ENCODE measurements at regions not wholly inside any gene's neighbourhood (a gene's known extent, or its start where the extent isn't known, plus 50 kb on each side); places are given as distances from the start of the nearest gene placed in this dataset.
"Not testable (repeated sequence)": the region's sequence is repeated elsewhere in the genome, so short reads cannot be mapped to it uniquely, and the experiment has no call there.

- H3K9me3 ChIP-seq (ENCODE audit: low read depth): no peaks in the 10 kb centered on the region
- TF ChIP-seq CTCF (IDR thresholded peaks at IDR 0.05; ENCODE audit: poor library complexity) (no peak), EZH2 (IDR thresholded peaks at IDR 0.05; ENCODE audit: borderline replicate concordance) (no peak), EZH2phosphoT487 (IDR thresholded peaks at IDR 0.05; ENCODE audit: low read depth, severe bottlenecking, unreplicated experiment) (no peak)
- H3K4me3 ChIP-seq: no peak overlapping the region
- no peaks in the 10 kb centered on the region for H3K4me1 ChIP-seq (ENCODE audit: insufficient read depth)
- no peaks in the 10 kb centered on the region for H4K20me1 ChIP-seq (ENCODE audit: insufficient read depth, poor library complexity, severe bottlenecking)
- H3K9me2 ChIP-seq (replicated peaks; ENCODE audit: insufficient read depth): no peaks in the 10 kb centered on the region
- H3K4me2 ChIP-seq: no peak overlapping the region
- no peak for DNase-seq (ENCODE audit: low spot score)
- H3K79me2 ChIP-seq: no peaks in the 10 kb centered on the region
- H2AFZ ChIP-seq: no peak overlapping the region
- no peaks in the 10 kb centered on the region for H3K36me3 ChIP-seq (replicated peaks; ENCODE audit: insufficient read depth, low read depth)
- H3K27ac ChIP-seq: no peak overlapping the region
- no peaks in the 10 kb centered on the region for H3K27me3 ChIP-seq
Measured at GRCh38 chr4:186861317-186861716, 137.7 kb upstream of the FAT1 start.

GRCh38 chr4:186871856-186872255, 148.2 kb upstream of the FAT1 start:
- Histone ChIP-seq H3K27me3 (no peaks in the 10 kb centered on the region), H4K20me1 (ENCODE audit: insufficient read depth, poor library complexity, severe bottlenecking) (no peaks in the 10 kb centered on the region), H3K79me2 (no peaks in the 10 kb centered on the region), H3K9me3 (ENCODE audit: low read depth) (no peaks in the 10 kb centered on the region), H3K4me2 (no peak overlapping the region), H3K9me2 (replicated peaks; ENCODE audit: insufficient read depth) (no peaks in the 10 kb centered on the region), H2AFZ (no peak overlapping the region), H3K4me3 (no peak overlapping the region), H3K4me1 (ENCODE audit: insufficient read depth) (no peaks in the 10 kb centered on the region), H3K36me3 (replicated peaks; ENCODE audit: insufficient read depth, low read depth) (no peaks in the 10 kb centered on the region), H3K27ac (no peak overlapping the region)
- TF ChIP-seq EZH2phosphoT487 (IDR thresholded peaks at IDR 0.05; ENCODE audit: low read depth, severe bottlenecking, unreplicated experiment): no peak
- TF ChIP-seq CTCF (IDR thresholded peaks at IDR 0.05; ENCODE audit: poor library complexity): no peak
- no peak for TF ChIP-seq EZH2 (IDR thresholded peaks at IDR 0.05; ENCODE audit: borderline replicate concordance)
- WGBS (ENCODE audit: low lambda C conversion rate, missing lambda C conversion rate): 96% methylated on average over 3 of the region's 3 CpGs
- no peak for DNase-seq (ENCODE audit: low spot score)

GRCh38 chr4:186873095-186873494, 149.4 kb upstream of the FAT1 start:
- not testable (repeated sequence) for H3K4me1 ChIP-seq (ENCODE audit: insufficient read depth); H3K36me3 ChIP-seq (replicated peaks; ENCODE audit: insufficient read depth, low read depth); H3K27me3 ChIP-seq; H3K9me3 ChIP-seq (ENCODE audit: low read depth); H3K4me3 ChIP-seq; H4K20me1 ChIP-seq (ENCODE audit: insufficient read depth, poor library complexity, severe bottlenecking); DNase-seq (ENCODE audit: low spot score); H3K79me2 ChIP-seq; H3K27ac ChIP-seq; H3K4me2 ChIP-seq; H2AFZ ChIP-seq; H3K9me2 ChIP-seq (replicated peaks; ENCODE audit: insufficient read depth)
- 85% methylated on average over 1 of the region's 1 CpG for WGBS (ENCODE audit: low lambda C conversion rate, missing lambda C conversion rate)

- Histone ChIP-seq H3K79me2 (no peaks in the 10 kb centered on the region), H4K20me1 (ENCODE audit: insufficient read depth, poor library complexity, severe bottlenecking) (no peaks in the 10 kb centered on the region), H3K27me3 (no peaks in the 10 kb centered on the region), H3K4me1 (ENCODE audit: insufficient read depth) (no peaks in the 10 kb centered on the region), H2AFZ (no peak overlapping the region), H3K9me3 (ENCODE audit: low read depth) (no peaks in the 10 kb centered on the region), H3K36me3 (replicated peaks; ENCODE audit: insufficient read depth, low read depth) (no peaks in the 10 kb centered on the region), H3K4me3 (no peak overlapping the region), H3K9me2 (replicated peaks; ENCODE audit: insufficient read depth) (no peaks in the 10 kb centered on the region), H3K4me2 (no peak overlapping the region), H3K27ac (no peak overlapping the region)
- WGBS (ENCODE audit: low lambda C conversion rate, missing lambda C conversion rate): 56% methylated on average over 1 of the region's 1 CpG
- DNase-seq (ENCODE audit: low spot score): no peak
- no peak for TF ChIP-seq EZH2 (IDR thresholded peaks at IDR 0.05; ENCODE audit: borderline replicate concordance)
- no peak for TF ChIP-seq EZH2phosphoT487 (IDR thresholded peaks at IDR 0.05; ENCODE audit: low read depth, severe bottlenecking, unreplicated experiment)
- TF ChIP-seq CTCF (IDR thresholded peaks at IDR 0.05; ENCODE audit: poor library complexity): no peak
Measured at GRCh38 chr4:186875476-186875875, 151.8 kb upstream of the FAT1 start.

Measured in hepatocyte (in vitro differentiated cells).